ENCODE measurements at regions not wholly inside any gene's neighbourhood (a gene's known extent, or its start where the extent isn't known, plus 50 kb on each side); places are given as distances from the start of the nearest gene placed in this dataset.

DNA sequence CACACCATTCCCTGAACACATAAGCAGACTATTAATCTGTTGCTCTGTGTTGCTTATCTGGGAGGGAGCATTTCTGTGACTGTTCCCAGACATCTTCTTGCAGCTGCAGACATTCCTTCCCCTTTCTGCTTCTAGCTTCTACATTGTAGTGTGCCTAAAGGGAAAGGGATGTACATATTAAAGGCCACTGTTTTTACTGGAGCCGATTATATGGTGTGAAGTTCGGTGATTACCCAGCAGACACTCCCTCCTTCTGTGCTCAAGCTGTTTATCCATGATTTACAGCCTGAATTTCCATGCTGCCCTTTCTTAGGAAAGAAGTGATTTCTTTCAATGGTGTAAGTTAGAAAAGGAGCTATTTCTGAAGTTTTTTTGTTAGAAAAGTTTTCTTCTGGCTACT is 105.4 kb upstream of the EIF1AY start:
- H4K20me1 ChIP-seq (replicated peaks in 1 of 2; ENCODE audit: control insufficient read depth in 1 of 2, insufficient read depth in 2 of 2, low read length in 2 of 2), result no peaks in the 10 kb centered on the region
- no peak overlapping the region for H3K4me2 ChIP-seq (ENCODE audit: insufficient read depth in 1 of 2, low read depth in 2 of 2, low read length in 2 of 2)
- no peaks in the 10 kb centered on the region for H3K79me2 ChIP-seq (ENCODE audit: control insufficient read depth in 1 of 2, insufficient read depth in 2 of 2, low read length in 2 of 2)
- H2BK12ac ChIP-seq (ENCODE audit: low read depth, low read length), result no peak overlapping the region
- no peak for TF ChIP-seq RNF2 (IDR thresholded peaks at IDR 0.05; ENCODE audit: borderline replicate concordance, low read depth, low read length, missing control alignments, poor library complexity, severe bottlenecking)
- TF ChIP-seq SRF (IDR thresholded peaks at IDR 0.05; ENCODE audit: low read depth, low read length), result no peak
- TF ChIP-seq, protein P1, sequence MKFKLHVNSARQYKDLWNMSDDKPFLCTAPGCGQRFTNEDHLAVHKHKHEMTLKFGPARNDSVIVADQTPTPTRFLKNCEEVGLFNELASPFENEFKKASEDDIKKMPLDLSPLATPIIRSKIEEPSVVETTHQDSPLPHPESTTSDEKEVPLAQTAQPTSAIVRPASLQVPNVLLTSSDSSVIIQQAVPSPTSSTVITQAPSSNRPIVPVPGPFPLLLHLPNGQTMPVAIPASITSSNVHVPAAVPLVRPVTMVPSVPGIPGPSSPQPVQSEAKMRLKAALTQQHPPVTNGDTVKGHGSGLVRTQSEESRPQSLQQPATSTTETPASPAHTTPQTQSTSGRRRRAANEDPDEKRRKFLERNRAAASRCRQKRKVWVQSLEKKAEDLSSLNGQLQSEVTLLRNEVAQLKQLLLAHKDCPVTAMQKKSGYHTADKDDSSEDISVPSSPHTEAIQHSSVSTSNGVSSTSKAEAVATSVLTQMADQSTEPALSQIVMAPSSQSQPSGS (IDR thresholded peaks at IDR 0.05; ENCODE audit: low read length), result no peak
- no peak for TF ChIP-seq GABPA (IDR thresholded peaks at IDR 0.05; ENCODE audit: borderline replicate concordance, insufficient read depth, low read length)
- no peak for TF ChIP-seq SAP30 (IDR thresholded peaks at IDR 0.05; ENCODE audit: insufficient read depth, insufficient replicate concordance, low read length)
- no peak for TF ChIP-seq JUN (IDR thresholded peaks at IDR 0.05; ENCODE audit: low read depth, low read length)
- no peak for TF ChIP-seq MAFK (IDR thresholded peaks at IDR 0.05; ENCODE audit: low read depth, low read length)
- no peak for TF ChIP-seq CBX5 (IDR thresholded peaks at IDR 0.05; ENCODE audit: low read depth, low read length)
- no peak for TF ChIP-seq RXRA (IDR thresholded peaks at IDR 0.05; ENCODE audit: insufficient read depth, low read depth, low read length)
- H4K5ac ChIP-seq (ENCODE audit: insufficient read length, low read depth, low read length), result no peak overlapping the region
- no peak overlapping the region for H2AFZ ChIP-seq (ENCODE audit: low read length)
- no peaks in the 10 kb centered on the region for H3K23me2 ChIP-seq (ENCODE audit: low read depth, low read length)
- ChIA-PET POLR2A (ENCODE audit: partially characterized antibody) (no interaction called here), CTCF (ENCODE audit: partially characterized antibody) (no interaction called here)
- H3K9me3 ChIP-seq (ENCODE audit: insufficient read depth in 2 of 2, low read depth in 1 of 2, low read length in 1 of 2), result peaks cover 0 to 29% of the 10 kb centered on the region in 2 experiments; a peak in 2 of 4 replicates
- H2BK120ac ChIP-seq (replicated peaks; ENCODE audit: low read depth, low read length), result no peak overlapping the region
- H3K9ac ChIP-seq (replicated peaks in 1 of 4; ENCODE audit: extremely low read depth in 1 of 4, low read depth in 3 of 4, low read length in 3 of 4), result no peak overlapping the region
- no peaks in the 10 kb centered on the region for H3K27me3 ChIP-seq (replicated peaks in 1 of 4; ENCODE audit: control insufficient read depth in 3 of 4, extremely low read depth in 1 of 4, insufficient read depth in 3 of 4, low read length in 3 of 4)
- DNase-seq (ENCODE audit: low read depth in 1 of 2, low spot score in 2 of 2), result no peak
- no peak overlapping the region for H2AK5ac ChIP-seq (ENCODE audit: low read depth, low read length)
- H2BK20ac ChIP-seq (ENCODE audit: low read length), result no peak overlapping the region
- H3K23ac ChIP-seq (ENCODE audit: insufficient read length), result no peak overlapping the region
- H2BK5ac ChIP-seq (ENCODE audit: low read depth, low read length), result no peak overlapping the region
- H4K8ac ChIP-seq (ENCODE audit: extremely low read depth, insufficient read depth, low read length), result no peak overlapping the region
- no peaks in the 10 kb centered on the region for H3K4me1 ChIP-seq (replicated peaks in 1 of 4; ENCODE audit: control insufficient read depth in 3 of 4, insufficient read depth in 4 of 4, low read length in 3 of 4)
- no peak overlapping the region for H3K56ac ChIP-seq (replicated peaks; ENCODE audit: insufficient read length, low read depth, low read length)
- H2BK15ac ChIP-seq (ENCODE audit: low read length), result no peak overlapping the region
- H3K79me1 ChIP-seq (ENCODE audit: low read depth, low read length), result no peaks in the 10 kb centered on the region
- H3K18ac ChIP-seq (ENCODE audit: extremely low read depth, low read length), result no peak overlapping the region
- H3K36me3 ChIP-seq (ENCODE audit: control insufficient read depth in 2 of 4, insufficient read depth in 4 of 4, low read length in 3 of 4), result no peaks in the 10 kb centered on the region
- H4K91ac ChIP-seq (replicated peaks; ENCODE audit: insufficient read length, low read length), result no peak overlapping the region
- no peak overlapping the region for H3K14ac ChIP-seq (ENCODE audit: insufficient read length)
- no peak for FAIRE-seq
- no peak overlapping the region for H3K4me3 ChIP-seq (ENCODE audit: extremely low read depth in 1 of 4, insufficient read depth in 2 of 4, low read depth in 3 of 4, low read length in 4 of 4)
- no peak overlapping the region for H3K27ac ChIP-seq (ENCODE audit: low read depth, low read length)
- no peak overlapping the region for H3K4ac ChIP-seq (replicated peaks; ENCODE audit: insufficient read length, low read depth, low read length)
- 83% methylated on average over 2 of the region's 2 CpGs; no CpG with 5 or more reads in 1 of the 2 experiments for WGBS, 2 experiments (ENCODE audit: extremely low coverage in 1 of 2, insufficient coverage in 1 of 2, insufficient read length in 1 of 2, insufficient replicate concordance in 2 of 2, low coverage in 1 of 2, low lambda C conversion rate in 2 of 2, missing lambda C conversion rate in 1 of 2)

Data from H1 (cell line).